Adipocyte (in vitro differentiated cells): ENCODE measurements at regions not wholly inside any gene's neighbourhood (a gene's known extent, or its start where the extent isn't known, plus 50 kb on each side); places are given as distances from the start of the nearest gene placed in this dataset.

ENCODE experiments used
- DNase-seq: peaks from one replicate; pipeline ENCODE4 v3.0.0-alpha.2; 2015; ENCODE audit warnings: low read depth
- H3K27me3 ChIP-seq: replicated peaks from 2 replicates; pipeline ENCODE4 v1.7.0; 2013; ENCODE audit warnings: mild to moderate bottlenecking, low read length, moderate library complexity; ENCODE audit not compliant: control insufficient read depth, insufficient read depth
- H3K36me3 ChIP-seq: 2 replicates; pipeline ENCODE4 v1.7.0; 2013; ENCODE audit warnings: low read length, mild to moderate bottlenecking, moderate library complexity; ENCODE audit not compliant: control insufficient read depth, insufficient read depth, severe bottlenecking
- H3K4me1 ChIP-seq: 2 replicates; pipeline ENCODE4 v1.7.0; 2013; ENCODE audit warnings: mild to moderate bottlenecking, low read length, moderate library complexity; ENCODE audit not compliant: control insufficient read depth, insufficient read depth
- H3K4me3 ChIP-seq: 2 replicates; pipeline ENCODE4 v1.7.0; 2013; ENCODE audit warnings: mild to moderate bottlenecking, low read length, moderate library complexity
- H3K9ac ChIP-seq: 2 replicates; pipeline ENCODE4 v1.7.0; 2013; ENCODE audit warnings: mild to moderate bottlenecking, low read length, moderate library complexity
- H3K9me3 ChIP-seq: 2 replicates; pipeline ENCODE4 v1.7.0; 2013; ENCODE audit warnings: mild to moderate bottlenecking, low read length, moderate library complexity; ENCODE audit not compliant: control insufficient read depth

DNA sequence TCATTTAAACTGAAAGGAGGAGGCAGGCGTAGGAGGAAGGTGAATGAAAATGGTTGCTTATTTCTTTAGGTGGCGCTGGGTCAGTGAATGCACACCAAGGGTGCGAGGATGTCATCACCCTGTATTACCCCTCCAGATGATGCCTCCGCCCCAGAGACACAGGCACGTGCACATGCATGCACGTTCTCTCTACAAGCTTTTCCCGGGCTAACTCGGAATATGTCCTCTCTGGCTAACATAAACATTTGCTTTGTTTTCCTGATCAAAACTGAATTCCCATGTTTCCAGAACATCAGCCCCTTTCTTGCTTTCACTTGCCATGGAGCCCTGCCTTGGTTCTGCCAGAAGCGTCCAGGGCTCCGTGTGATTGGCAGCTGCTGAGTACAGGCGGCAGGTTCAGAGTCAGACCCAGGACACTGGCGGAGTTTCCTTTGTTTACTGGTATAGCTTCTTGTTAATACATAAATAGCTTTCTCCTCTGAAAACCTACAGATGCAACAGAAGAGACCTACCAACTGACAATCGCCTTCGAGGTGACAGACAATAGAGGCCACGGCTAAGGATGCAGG lies 131.2 kb upstream of the RPS6KA2 start:
- Histone ChIP-seq H3K4me1 (peaks cover 8% of the 10 kb centered on the region), H3K9ac (no peak overlapping the region), H3K9me3 (no peaks in the 10 kb centered on the region), H3K27me3 (peaks cover 67% of the 10 kb centered on the region), H3K4me3 (peak overlapping the region; percentile 45), H3K36me3 (no peaks in the 10 kb centered on the region)
- DNase-seq, result no peak

DNA sequence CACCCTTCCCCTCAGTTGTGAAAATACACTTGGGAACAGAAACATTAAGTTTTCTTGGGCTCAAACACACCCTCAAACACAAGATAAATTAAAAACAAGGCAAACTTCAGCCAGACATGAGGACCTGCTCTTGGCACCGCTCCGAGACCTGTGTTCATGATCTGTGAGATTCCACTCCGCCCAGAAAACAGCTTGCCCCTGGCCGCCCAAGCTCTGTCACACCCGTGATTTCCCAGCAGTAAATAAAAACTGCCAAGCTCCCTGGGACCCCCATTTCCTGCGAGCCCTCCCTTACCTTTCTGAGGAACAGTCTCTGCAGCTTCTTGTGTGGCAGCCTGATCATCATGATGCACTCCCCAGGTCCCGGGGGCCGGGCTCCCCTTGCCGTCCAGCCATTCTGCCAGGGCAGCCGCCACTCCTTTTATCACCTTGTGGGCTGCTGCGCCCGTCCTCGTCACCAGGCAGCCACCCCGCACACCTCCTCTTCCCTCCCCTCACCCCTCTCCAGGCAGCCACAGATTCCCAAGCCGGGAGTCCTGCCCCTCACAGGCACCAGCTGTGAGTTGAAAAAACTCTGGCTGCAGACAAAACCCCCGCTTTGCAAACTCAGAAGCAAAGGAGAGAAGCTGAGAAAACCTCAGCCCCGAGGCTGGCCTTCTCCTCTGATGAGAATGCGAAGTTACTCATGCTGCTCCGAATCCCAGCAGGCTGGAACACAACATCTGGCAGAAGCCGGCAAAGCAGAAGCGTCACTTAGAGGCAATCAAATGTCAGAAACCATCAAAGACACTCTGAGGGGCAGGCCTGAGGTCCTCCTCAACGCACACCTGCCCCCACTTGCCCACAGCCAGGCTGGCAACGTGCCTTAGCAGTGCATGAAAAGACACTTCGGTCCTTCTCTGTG lies 130.4 kb upstream of the RPS6KA2 start:
- Histone ChIP-seq H3K4me3 (peak overlapping the region; percentile 45), H3K9ac (no peak overlapping the region)
- DNase-seq, result peak; percentile 62

DNA sequence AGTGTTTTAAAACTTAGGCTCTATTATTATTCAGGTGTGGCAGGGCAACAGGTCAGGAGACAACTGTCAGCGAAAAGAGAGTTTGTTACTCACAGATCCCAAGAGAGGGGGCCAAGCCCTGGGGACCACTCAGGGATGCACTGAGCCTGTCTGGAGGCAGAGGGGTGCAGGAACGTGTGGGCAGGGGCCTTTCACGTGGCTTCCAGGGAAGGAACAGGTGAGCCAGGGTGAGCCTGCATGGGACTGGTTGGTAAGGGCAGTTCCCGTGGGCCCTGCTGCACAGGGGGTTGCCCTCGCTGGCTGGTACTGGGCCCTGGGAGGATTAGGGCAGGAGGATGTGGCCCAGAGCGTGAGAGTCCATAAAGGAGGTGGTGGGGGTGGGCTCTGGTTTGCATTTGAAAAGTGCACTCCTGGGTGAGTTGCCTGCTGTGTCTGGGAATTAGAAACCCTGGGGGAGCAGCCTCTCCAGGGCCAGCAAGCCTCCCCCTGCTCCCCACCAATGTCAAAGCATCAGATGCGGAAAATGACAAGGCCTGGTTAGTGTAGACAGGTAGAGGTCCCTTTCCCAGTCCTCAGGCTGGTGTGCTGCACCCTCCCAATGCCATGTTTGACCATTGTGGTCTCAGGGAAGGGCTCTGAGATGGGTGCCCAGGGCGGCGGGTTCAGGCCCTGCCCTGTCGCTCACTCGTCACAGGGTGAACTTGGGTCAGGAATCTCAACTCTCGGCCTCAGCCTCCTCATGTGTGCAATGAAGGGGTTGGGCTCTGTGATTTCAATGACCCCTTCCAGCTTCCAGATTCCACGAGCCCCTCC lies 127.4 kb upstream of the RPS6KA2 start:
- H3K9ac ChIP-seq, result no peak overlapping the region
- H3K36me3 ChIP-seq, result no peaks in the 10 kb centered on the region
- H3K4me3 ChIP-seq, result no peak overlapping the region
- DNase-seq, result no peak
- H3K9me3 ChIP-seq, result no peaks in the 10 kb centered on the region
- peaks cover 8% of the 10 kb centered on the region for H3K4me1 ChIP-seq
- peaks cover 33% of the 10 kb centered on the region for H3K27me3 ChIP-seq

More for the DNA sequence above, 130.4 kb upstream of the RPS6KA2 start:
- Histone ChIP-seq H3K4me1 (peaks cover 8% of the 10 kb centered on the region), H3K27me3 (peaks cover 60% of the 10 kb centered on the region), H3K9me3 (no peaks in the 10 kb centered on the region), H3K36me3 (no peaks in the 10 kb centered on the region)

DNA sequence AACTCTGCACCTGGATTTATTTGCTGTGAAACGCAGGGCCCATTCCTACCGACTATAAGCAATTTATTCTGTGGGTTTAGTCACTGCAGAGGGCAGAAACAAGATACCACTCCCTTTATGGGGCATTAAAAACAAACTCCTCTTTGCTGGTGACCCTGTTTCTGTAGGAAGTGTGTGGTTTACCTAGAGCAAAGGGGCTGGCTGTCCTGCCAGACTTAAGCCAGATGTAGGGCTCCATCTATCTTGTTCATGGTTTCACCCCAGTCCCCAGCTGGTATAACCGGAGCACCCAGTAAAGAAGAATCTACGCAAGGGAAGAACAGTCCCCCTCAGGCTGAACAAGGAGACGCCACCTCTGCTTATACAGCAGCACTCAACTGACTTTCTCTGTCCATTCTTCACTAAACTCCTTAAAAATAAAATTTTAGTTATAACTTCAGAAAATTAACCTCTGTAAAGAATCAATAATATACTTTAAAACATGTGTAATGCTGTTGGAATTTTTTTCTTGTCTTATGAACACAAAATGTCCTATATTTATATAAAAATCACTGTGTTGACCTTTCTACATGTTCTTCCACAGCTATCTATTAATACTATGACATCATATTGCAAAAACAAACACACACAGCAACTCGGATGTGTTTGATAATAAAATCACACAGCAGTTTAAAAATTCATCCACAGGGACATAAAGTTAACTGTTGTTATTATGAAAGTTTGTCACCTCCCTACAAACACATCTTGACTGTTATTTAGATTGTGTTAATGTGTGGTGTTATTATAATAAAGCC lies 126.1 kb upstream of the RPS6KA2 start:
- no peak for DNase-seq
- Histone ChIP-seq H3K9ac (no peak overlapping the region), H3K27me3 (peaks cover 20% of the 10 kb centered on the region), H3K9me3 (no peaks in the 10 kb centered on the region), H3K4me3 (no peak overlapping the region), H3K36me3 (no peaks in the 10 kb centered on the region), H3K4me1 (peaks cover 8% of the 10 kb centered on the region)

GRCh38 chr6:166752097-166752496 lies 125.0 kb upstream of the RPS6KA2 start:
- Histone ChIP-seq H3K9me3 (no peaks in the 10 kb centered on the region), H3K9ac (no peak overlapping the region), H3K36me3 (no peaks in the 10 kb centered on the region), H3K4me3 (no peak overlapping the region), H3K4me1 (no peaks in the 10 kb centered on the region), H3K27me3 (peaks cover 25% of the 10 kb centered on the region)
- DNase-seq, result no peak

DNA sequence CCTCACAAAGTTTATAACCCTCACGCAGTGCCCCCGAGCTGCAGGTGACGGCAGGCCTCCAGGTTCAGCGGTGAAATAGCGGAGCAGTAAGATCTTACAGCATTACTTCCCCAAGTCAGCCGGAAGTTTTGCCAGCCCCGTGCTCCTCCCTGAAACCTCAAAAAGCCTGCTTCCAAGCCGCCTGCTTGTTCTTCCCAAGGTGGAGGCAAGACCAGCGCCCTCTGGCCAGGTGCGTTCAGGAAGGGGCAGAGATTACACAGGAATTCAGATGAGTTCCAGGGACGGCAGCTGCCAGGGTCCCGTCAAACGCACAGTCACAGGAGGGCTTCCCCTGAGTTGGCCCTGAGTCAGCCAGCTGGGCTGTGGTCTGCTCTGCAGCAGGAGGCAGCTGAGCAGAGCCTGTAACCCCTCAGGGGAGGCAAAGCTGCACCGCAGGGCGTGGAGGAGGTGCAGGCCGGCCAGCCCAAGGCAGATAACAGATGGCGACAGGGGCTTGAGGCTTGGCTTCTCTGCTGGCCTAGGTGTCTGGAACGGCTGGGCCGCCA lies 124.1 kb upstream of the RPS6KA2 start:
- Histone ChIP-seq H3K9ac (no peak overlapping the region), H3K4me3 (no peak overlapping the region)
- no peak for DNase-seq

GRCh38 chr6:166750108-166750793 lies 123.2 kb upstream of the RPS6KA2 start:
- DNase-seq, result no peak
- no peak overlapping the region for H3K4me3 ChIP-seq
- H3K4me1 ChIP-seq, result no peaks in the 10 kb centered on the region
- peaks cover 26% of the 10 kb centered on the region for H3K27me3 ChIP-seq
- no peaks in the 10 kb centered on the region for H3K9me3 ChIP-seq
- H3K36me3 ChIP-seq, result no peaks in the 10 kb centered on the region
- H3K9ac ChIP-seq, result no peak overlapping the region

More for the DNA sequence above, 124.1 kb upstream of the RPS6KA2 start:
- no peaks in the 10 kb centered on the region for H3K36me3 ChIP-seq
- no peaks in the 10 kb centered on the region for H3K9me3 ChIP-seq
- H3K27me3 ChIP-seq, result peaks cover 30% of the 10 kb centered on the region
- no peaks in the 10 kb centered on the region for H3K4me1 ChIP-seq

- Histone ChIP-seq H3K27me3 (peaks cover 23% of the 10 kb centered on the region), H3K9me3 (no peaks in the 10 kb centered on the region), H3K4me1 (no peaks in the 10 kb centered on the region), H3K4me3 (no peak overlapping the region), H3K36me3 (no peaks in the 10 kb centered on the region), H3K9ac (no peak overlapping the region)
- no peak for DNase-seq
Measured at GRCh38 chr6:166749666-166750065, 122.6 kb upstream of the RPS6KA2 start.

DNA sequence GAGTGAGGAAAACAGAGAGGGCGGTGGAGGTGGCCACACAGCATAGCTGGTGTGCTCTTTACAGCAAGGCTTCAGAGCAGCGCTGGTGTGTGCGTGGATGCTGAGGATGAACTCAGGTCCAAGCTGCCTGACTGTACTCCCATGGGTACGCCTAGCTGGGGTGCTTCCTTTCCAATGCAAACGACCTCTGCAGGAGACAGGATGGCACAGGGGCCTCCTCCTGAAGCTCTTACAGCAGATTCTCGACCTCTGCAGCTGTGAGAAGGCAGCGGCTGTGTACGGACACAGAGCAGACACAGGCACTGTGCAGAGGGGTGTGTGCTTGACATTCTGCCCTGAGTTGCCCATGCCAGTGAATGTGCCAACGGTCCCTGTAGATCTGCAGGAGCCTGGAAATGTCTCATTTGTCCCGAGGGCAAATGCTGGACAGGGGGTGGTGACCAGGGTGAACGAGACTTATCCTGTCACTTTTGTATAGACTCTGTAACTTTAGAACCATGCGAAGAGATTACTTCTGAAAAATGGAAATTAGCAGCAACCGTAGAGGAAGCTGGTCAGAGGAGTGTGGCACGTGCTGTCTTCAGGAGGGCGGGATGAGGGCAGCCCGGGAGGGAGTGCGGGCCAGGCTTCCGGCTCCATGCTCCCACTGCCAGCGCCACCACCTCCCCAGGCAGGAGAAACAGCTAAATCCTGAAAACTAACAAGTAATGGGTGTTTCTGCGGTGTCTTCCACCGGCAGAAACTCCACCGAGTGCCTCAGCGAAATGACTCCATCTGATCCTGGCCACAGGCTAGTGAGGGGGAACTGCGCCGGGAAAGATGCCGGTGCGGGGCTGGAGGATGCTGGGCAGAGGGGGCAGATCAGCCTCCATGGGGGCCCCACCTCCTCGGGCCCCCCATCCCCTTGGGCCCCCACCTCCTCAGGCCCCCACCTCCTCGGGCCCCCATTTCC lies 120.9 kb upstream of the RPS6KA2 start:
- Histone ChIP-seq H3K4me1 (no peaks in the 10 kb centered on the region), H3K9ac (no peak overlapping the region), H3K27me3 (peaks cover 18% of the 10 kb centered on the region), H3K9me3 (no peaks in the 10 kb centered on the region), H3K36me3 (no peaks in the 10 kb centered on the region), H3K4me3 (no peak overlapping the region)
- DNase-seq, result no peak
